SK-N-SH (cell line): ENCODE measurements at regions not wholly inside any gene's neighbourhood (a gene's known extent, or its start where the extent isn't known, plus 50 kb on each side); places are given as distances from the start of the nearest gene placed in this dataset.
"Not testable (repeated sequence)": the region's sequence is repeated elsewhere in the genome, so short reads cannot be mapped to it uniquely, and the experiment has no call there.

Source experiments
- CTCF ChIA-PET: fragments of 300-600, 350-600 bp; formaldehyde crosslinking; extraction: SDS; loops from one replicate; lab custom pipeline; 2021; lab: Yijun Ruan, JAX
- POLR2A ChIA-PET: fragments of 350-600 bp; sonication (Branson Sonifier 250); formaldehyde crosslinking; extraction: SDS; loops from one replicate; lab custom pipeline; 2020; ENCODE audit warnings: antibody characterized with exemption, inconsistent platforms; lab: Yijun Ruan, JAX
- DNase-seq: peaks from one replicate; pipeline ENCODE4 v3.0.0; 2012
- H2AFZ ChIP-seq: fragments of 200-600 bp; sonication (generic); 2 replicates; pipeline ENCODE4 v1.8.1; 2016; ENCODE audit warnings: antibody characterized with exemption, mild to moderate bottlenecking, low read depth
- H3F3A ChIP-seq: fragments of 200-600 bp; sonication (generic); replicated peaks from 2 replicates; pipeline ENCODE3; 2016; ENCODE audit warnings: antibody characterized with exemption, mild to moderate bottlenecking; ENCODE audit not compliant: insufficient read depth
- H3K27ac ChIP-seq, 2 experiments: fragments of 200-500 bp in 1 of 2; fragments of 200-600 bp in 1 of 2; sonication (Bioruptor generic) in 1 of 2; sonication (generic), shearing (Covaris generic) in 1 of 2; 2 replicates each; pipeline versions ENCODE4 v1.5.1 to v1.6.1; 2014 to 2016; ENCODE audit warnings: low read depth in 2 of 2, inconsistent platforms in 1 of 2, low read length in 1 of 2, mild to moderate bottlenecking in 1 of 2, mixed read lengths in 1 of 2
- H3K27me3 ChIP-seq: fragments of 200-600 bp; sonication (generic), shearing (Covaris generic); 2 replicates; pipeline ENCODE4 v1.6.1; 2016; ENCODE audit warnings: mixed run types; ENCODE audit not compliant: insufficient read depth
- H3K36me3 ChIP-seq, 2 experiments: fragments of 200-500 bp in 1 of 2; fragments of 200-600 bp in 1 of 2; sonication (Bioruptor generic) in 1 of 2; sonication (generic) in 1 of 2; replicated peaks in 1 of 2; 2 replicates each; pipeline versions ENCODE3 to v1.5.1; 2014 to 2016; ENCODE audit warnings: low read length in 1 of 2, mild to moderate bottlenecking in 1 of 2; ENCODE audit not compliant: insufficient read depth in 2 of 2, control insufficient read depth in 1 of 2
- H3K4me1 ChIP-seq, 2 experiments: fragments of 200-500 bp in 1 of 2; fragments of 200-600 bp in 1 of 2; sonication (Bioruptor generic) in 1 of 2; sonication (generic), shearing (Covaris generic) in 1 of 2; 2 replicates each; pipeline versions ENCODE4 v1.5.1 to v1.6.1; 2014 to 2016; ENCODE audit warnings: low read depth in 1 of 2, low read length in 1 of 2, mixed run types in 1 of 2; ENCODE audit not compliant: insufficient read depth in 2 of 2, control insufficient read depth in 1 of 2
- H3K4me2 ChIP-seq: fragments of 200-600 bp; sonication (generic), shearing (Covaris generic); 2 replicates; pipeline ENCODE4 v1.6.1; 2017; ENCODE audit warnings: mixed run types
- H3K4me3 ChIP-seq, 2 experiments: fragments of 200-500 bp in 1 of 2; fragments of 200-600 bp in 1 of 2; sonication (Bioruptor generic) in 1 of 2; sonication (generic), shearing (Covaris generic) in 1 of 2; 2 replicates each; pipeline versions ENCODE4 v1.5.1 to v1.8.1; 2014 to 2016; ENCODE audit warnings: low read depth in 2 of 2, inconsistent platforms in 1 of 2, low read length in 1 of 2, mild to moderate bottlenecking in 1 of 2, mixed read lengths in 1 of 2, moderate library complexity in 1 of 2
- H3K79me2 ChIP-seq: fragments of 200-600 bp; sonication (generic); 2 replicates; pipeline ENCODE4 v1.8.1; 2017; ENCODE audit warnings: mild to moderate bottlenecking; ENCODE audit not compliant: insufficient read depth
- H3K9ac ChIP-seq: fragments of 200-600 bp; sonication (generic); 2 replicates; pipeline ENCODE4 v1.6.1; 2017; ENCODE audit warnings: mixed run types
- H3K9me2 ChIP-seq: fragments of 200-600 bp; sonication (generic); 2 replicates; pipeline ENCODE4 v1.6.1; 2017; ENCODE audit warnings: mixed run types
- H3K9me3 ChIP-seq: fragments of 200-600 bp; sonication (generic); 2 replicates; pipeline ENCODE4 v1.6.1; 2017; ENCODE audit warnings: mixed run types, mild to moderate bottlenecking, moderate library complexity
- H4K20me1 ChIP-seq: fragments of 200-600 bp; sonication (generic); 2 replicates; pipeline ENCODE4 v1.6.1; 2017; ENCODE audit warnings: mild to moderate bottlenecking, mixed run types; ENCODE audit not compliant: insufficient read depth
- CTCF ChIP-seq: fragments of 200-600 bp; sonication (generic); IDR thresholded peaks from 2 replicates; pipeline ENCODE4 v1.6.1; 2017; ENCODE audit warnings: antibody characterized with exemption, mild to moderate bottlenecking, moderate library complexity
- WGBS: methylation state at CpG from one replicate; pipeline ENCODE4 v1.1.6; 2017; ENCODE audit warnings: low lambda C conversion rate; 5-methylcytosine and 5-hydroxymethylcytosine counted together

- H3F3A ChIP-seq, H3K27me3 ChIP-seq, H3K36me3 ChIP-seq, H3K79me2 ChIP-seq, POLR2A ChIA-PET, H3K9ac ChIP-seq, H3K9me3 ChIP-seq, H3K27ac ChIP-seq, H2AFZ ChIP-seq, H3K4me1 ChIP-seq, H3K9me2 ChIP-seq, DNase-seq, H4K20me1 ChIP-seq: not testable (repeated sequence)
- peak overlapping the region in 1 of 2 experiments; percentile 11; a peak in 1 of 4 replicates for H3K4me3 ChIP-seq
- 0 out of 2 replicates have a peak, but pooled peaks have one; percentile 18 for TF ChIP-seq CTCF
- 7% methylated on average over 9 of the region's 14 CpGs for WGBS
- peak overlapping the region; percentile 26; the same call in 1 of the 2 replicates for H3K4me2 ChIP-seq
- CTCF ChIA-PET: interaction anchor here (0.7 to 1.3 kb wide), 3 partner anchors 8 to 111 kb away, joined by 3 to 4 read pairs (median 3); no protein-coding TSS in a partner anchor
These were observed 93.6 kb upstream of the PABPC3 start for GRCh38 chr13:25002311-25002710.

- H3K4me1 ChIP-seq, H3K36me3 ChIP-seq, H3K9me2 ChIP-seq, H3K4me3 ChIP-seq, H3K9me3 ChIP-seq, H3K9ac ChIP-seq, H2AFZ ChIP-seq, H3K79me2 ChIP-seq, H4K20me1 ChIP-seq, POLR2A ChIA-PET, DNase-seq, H3K27ac ChIP-seq, H3F3A ChIP-seq, H3K4me2 ChIP-seq, H3K27me3 ChIP-seq: not testable (repeated sequence)
- WGBS: 23% methylated on average over 4 of the region's 10 CpGs
- CTCF ChIA-PET: interaction anchor here (0.8 to 2.2 kb wide), 5 partner anchors 9 to 109 kb away, joined by 4 to 10 read pairs (median 6); no protein-coding TSS in a partner anchor
These were observed 91.4 kb upstream of the PABPC3 start for GRCh38 chr13:25004489-25004888.

- Histone ChIP-seq H3K4me3 (peak overlapping the region in 1 of 2 experiments; percentile 55; a peak in 1 of 4 replicates), H3K4me2 (peak overlapping the region; percentile 46; the same call in 1 of the 2 replicates)
- H3K27ac ChIP-seq, H3F3A ChIP-seq, H3K9ac ChIP-seq, H3K4me1 ChIP-seq, H3K9me2 ChIP-seq, H4K20me1 ChIP-seq, H3K79me2 ChIP-seq, H3K36me3 ChIP-seq, DNase-seq, H3K9me3 ChIP-seq, POLR2A ChIA-PET, H2AFZ ChIP-seq, H3K27me3 ChIP-seq: not testable (repeated sequence)
- 6% methylated on average over 5 of the region's 5 CpGs for WGBS
- CTCF ChIA-PET: interaction anchor here (0.8 to 2.2 kb wide), 5 partner anchors 9 to 109 kb away, joined by 4 to 10 read pairs (median 6); no protein-coding TSS in a partner anchor
- TF ChIP-seq CTCF: peak; percentile 71
These were observed 90.9 kb upstream of the PABPC3 start for GRCh38 chr13:25005050-25005497.

- H3K9me2 ChIP-seq, POLR2A ChIA-PET, H3K4me2 ChIP-seq, H2AFZ ChIP-seq, CTCF ChIA-PET, H3F3A ChIP-seq, H3K4me1 ChIP-seq, H3K4me3 ChIP-seq, H3K79me2 ChIP-seq, H3K9me3 ChIP-seq, H3K36me3 ChIP-seq, H3K27me3 ChIP-seq, H3K9ac ChIP-seq, H3K27ac ChIP-seq, H4K20me1 ChIP-seq, DNase-seq: not testable (repeated sequence)
- WGBS: 50% methylated on average over 3 of the region's 3 CpGs
These were observed 88.5 kb upstream of the PABPC3 start for GRCh38 chr13:25007389-25007788.

- H4K20me1 ChIP-seq, H3K4me3 ChIP-seq, H3K9me3 ChIP-seq, H3K79me2 ChIP-seq, POLR2A ChIA-PET, DNase-seq, H3K36me3 ChIP-seq, H3K4me2 ChIP-seq, H3K27me3 ChIP-seq, H3K4me1 ChIP-seq, H3K9ac ChIP-seq, H3K9me2 ChIP-seq, H2AFZ ChIP-seq, H3F3A ChIP-seq, H3K27ac ChIP-seq: not testable (repeated sequence)
- CTCF ChIA-PET: interaction anchor here (3.1 kb wide), 1 partner anchor 9 kb away, joined by 10 read pairs; no protein-coding TSS in a partner anchor
- 14% methylated on average over 7 of the region's 7 CpGs for WGBS
These were observed 81.5 kb upstream of the PABPC3 start for GRCh38 chr13:25014398-25014973.
